Endothelial cell of umbilical vein (primary cell): ENCODE measurements at regions not wholly inside any gene's neighbourhood (a gene's known extent, or its start where the extent isn't known, plus 50 kb on each side); places are given as distances from the start of the nearest gene placed in this dataset.

Experiments used
- BruUV-seq: library from RNA; stranded (reverse); fragments of 400-500 nt; replicated peaks from 2 replicates; lab custom pipeline; 2021; lab: Mats Ljungman, UMichigan
- CTCF ChIA-PET: fragments of 300-600, 350-600 bp; sonication (Branson Sonifier 250); formaldehyde crosslinking; loops from one replicate; lab custom pipeline; 2021; ENCODE audit warnings: antibody characterized with exemption, inconsistent platforms; lab: Charles Lee
- POLR2A ChIA-PET: fragments of 300-600, 350-600 bp; sonication (Branson Sonifier 250); formaldehyde crosslinking; loops from one replicate; lab custom pipeline; 2021; ENCODE audit warnings: antibody characterized with exemption, inconsistent platforms; lab: Charles Lee
- DNase-seq: peaks from one replicate; pipeline ENCODE4 v3.0.0-alpha.2; 2011; ENCODE audit warnings: low read depth, low spot score
- FAIRE-seq: peaks from 2 replicates; lab custom pipeline; 2011; peaks lifted over from hg19 to GRCh38; lab: Jason Lieb, UNC
- H2AFZ ChIP-seq: 2 replicates; pipeline ENCODE4 v1.6.0; 2012; ENCODE audit warnings: low read depth, low read length, control low read depth, inconsistent platforms
- H3K27ac ChIP-seq: 2 replicates; pipeline ENCODE4 v1.5.1; 2011; ENCODE audit warnings: low read depth, mild to moderate bottlenecking, control low read depth, low read length, moderate library complexity; ENCODE audit not compliant: insufficient read depth
- H3K27me3 ChIP-seq, 2 experiments: 2 replicates each; pipeline versions ENCODE4 v1.6.0 to v1.6.1; 2011; ENCODE audit warnings: low read length in 2 of 2, mixed read lengths in 1 of 2; ENCODE audit not compliant: control insufficient read depth in 2 of 2, insufficient read depth in 2 of 2
- H3K36me3 ChIP-seq, 2 experiments: 2 replicates in 1 of 2; 3 replicates in 1 of 2; pipeline ENCODE4 v1.5.1; 2011; ENCODE audit warnings: low read length in 2 of 2, mild to moderate bottlenecking in 1 of 2, moderate library complexity in 1 of 2; ENCODE audit not compliant: control insufficient read depth in 2 of 2, insufficient read depth in 2 of 2; ENCODE audit errors: extremely low read depth in 1 of 2
- H3K4me1 ChIP-seq: 3 replicates; pipeline ENCODE4 v1.5.1; 2011; ENCODE audit warnings: mild to moderate bottlenecking, low read length; ENCODE audit not compliant: control insufficient read depth, insufficient read depth; ENCODE audit errors: extremely low read depth
- H3K4me2 ChIP-seq: 2 replicates; pipeline ENCODE4 v1.6.1; 2011; ENCODE audit warnings: low read length, control low read depth, mixed read lengths; ENCODE audit not compliant: insufficient read depth
- H3K4me3 ChIP-seq, 3 experiments: fragments of 200-600 bp in 1 of 3; sonication (generic), shearing (Covaris generic) in 1 of 3; replicated peaks in 1 of 3; 2 replicates each; pipeline ENCODE4 v1.5.1; 2011 to 2016; ENCODE audit warnings: control low read depth in 3 of 3, low read length in 3 of 3, mild to moderate bottlenecking in 2 of 3, inconsistent platforms in 1 of 3, low read depth in 1 of 3, moderate library complexity in 1 of 3; ENCODE audit not compliant: insufficient read depth in 1 of 3
- H3K79me2 ChIP-seq: 2 replicates; pipeline ENCODE4 v1.6.0; 2012; ENCODE audit warnings: low read length, inconsistent platforms; ENCODE audit not compliant: control insufficient read depth, insufficient read depth
- H3K9ac ChIP-seq: replicated peaks from 2 replicates; pipeline ENCODE3; 2011; ENCODE audit warnings: low read length, control low read depth; ENCODE audit not compliant: insufficient read depth; ENCODE audit errors: extremely low read depth
- H3K9me1 ChIP-seq: replicated peaks from 3 replicates; pipeline ENCODE4 v1.6.0; 2011; ENCODE audit warnings: mild to moderate bottlenecking, low read length; ENCODE audit not compliant: control insufficient read depth, insufficient read depth; ENCODE audit errors: extremely low read depth
- H3K9me3 ChIP-seq: replicated peaks from 2 replicates; pipeline ENCODE4 v1.5.1; 2012; ENCODE audit warnings: low read length, inconsistent platforms; ENCODE audit not compliant: control insufficient read depth, insufficient read depth
- H4K20me1 ChIP-seq: replicated peaks from 2 replicates; pipeline ENCODE3; 2011; ENCODE audit warnings: mild to moderate bottlenecking, low read length; ENCODE audit not compliant: control insufficient read depth, insufficient read depth; ENCODE audit errors: extremely low read depth
- EZH2 ChIP-seq: IDR thresholded peaks from 2 replicates; pipeline ENCODE4 v1.6.1; 2012; ENCODE audit warnings: borderline replicate concordance, low read depth, mild to moderate bottlenecking, moderate library complexity, low read length, inconsistent platforms; ENCODE audit not compliant: severe bottlenecking
- FOS ChIP-seq: IDR thresholded peaks from 2 replicates; pipeline ENCODE4 v1.6.1; 2011; ENCODE audit warnings: mild to moderate bottlenecking, low read length, moderate library complexity, borderline replicate concordance; ENCODE audit not compliant: insufficient read depth
- GATA2 ChIP-seq: IDR thresholded peaks from 2 replicates; pipeline ENCODE4 v1.7.0; 2011; ENCODE audit warnings: low read depth, mild to moderate bottlenecking, moderate library complexity, mixed read lengths, low read length; ENCODE audit not compliant: insufficient read length, insufficient read depth
- JUN ChIP-seq: IDR thresholded peaks from 2 replicates; pipeline ENCODE4 v1.6.1; 2011; ENCODE audit warnings: borderline replicate concordance, low read depth; ENCODE audit not compliant: insufficient read length, insufficient read depth
- MYC ChIP-seq: IDR thresholded peaks from one replicate; pipeline ENCODE4 v1.6.1; 2011; ENCODE audit warnings: mild to moderate bottlenecking, low read depth, low read length
- POLR2A ChIP-seq: IDR thresholded peaks from 2 replicates; pipeline ENCODE4 v1.6.1; 2012; ENCODE audit warnings: low read depth, mild to moderate bottlenecking, control low read depth, low read length
- POLR2AphosphoS5 ChIP-seq: IDR thresholded peaks from 2 replicates; pipeline ENCODE4 v1.6.1; 2012; ENCODE audit warnings: low read depth, mild to moderate bottlenecking, control low read depth, low read length, moderate library complexity; ENCODE audit not compliant: insufficient read depth
- dilution Hi-C: fragments of 300-500 bp; cut with MboI; formaldehyde crosslinking; loops from one replicate; pipeline ENCODE4 v1.15.0; 2019; ENCODE audit warnings: low sequenced_read_pairs; ENCODE audit not compliant: extremely low pct_ligation_motif_present
- intact Hi-C: fragments of 100-400 bp; cut with micrococcal nuclease; formaldehyde crosslinking; loops from one replicate; pipeline ENCODE4 v1.10.0; 2022
- TF ChIP-seq, protein P1 (sequence below), 2 donors: IDR thresholded peaks; 1 replicate in 1 of 2; 2 replicates in 1 of 2; pipeline ENCODE4 v1.5.1; 2011; ENCODE audit warnings: low read length in 2 of 2, mild to moderate bottlenecking in 2 of 2, moderate library complexity in 2 of 2, control low read depth in 1 of 2, inconsistent platforms in 1 of 2, low read depth in 1 of 2; ENCODE audit not compliant: insufficient read depth in 1 of 2; ENCODE audit errors: extremely low read depth in 1 of 2
- TF ChIP-seq, protein P2 (sequence below): IDR thresholded peaks from 2 replicates; pipeline ENCODE4 v1.6.1; 2011; ENCODE audit not compliant: insufficient read depth, insufficient read length

DNA sequence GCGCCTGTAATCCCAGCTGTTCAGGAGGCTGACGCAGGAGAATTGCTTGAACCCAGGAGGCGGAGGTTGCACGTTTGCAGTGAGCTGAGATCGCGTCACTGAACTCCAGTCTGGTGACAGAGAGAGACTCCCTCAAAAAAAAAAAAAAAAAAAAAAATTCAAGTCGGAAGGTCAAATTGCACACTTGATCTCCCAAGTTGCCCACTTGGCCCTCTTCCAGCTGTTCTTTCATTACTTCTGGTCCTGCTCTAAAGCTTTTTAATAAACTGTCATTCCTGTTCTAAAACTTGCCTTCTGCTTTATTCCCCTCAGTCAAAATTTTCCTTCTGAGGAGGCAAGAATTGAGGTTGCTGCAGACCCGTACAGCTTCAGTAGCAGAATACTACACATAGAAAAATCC lies 2358.0 kb downstream of the ARAP2 start:
- Histone ChIP-seq H2AFZ (no peak overlapping the region), H3K9ac (no peak overlapping the region), H3K4me3 (no peak overlapping the region), H3K27ac (no peak overlapping the region), H3K36me3 (no peaks in the 10 kb centered on the region), H4K20me1 (no peaks in the 10 kb centered on the region), H3K79me2 (no peaks in the 10 kb centered on the region), H3K27me3 (no peaks in the 10 kb centered on the region), H3K9me1 (no peaks in the 10 kb centered on the region), H3K9me3 (no peaks in the 10 kb centered on the region), H3K4me2 (no peak overlapping the region), H3K4me1 (no peaks in the 10 kb centered on the region)
- TF ChIP-seq FOS (no peak), GATA2 (no peak), EZH2 (no peak), MYC (no peak), JUN (no peak), POLR2AphosphoS5 (no peak), POLR2A (no peak)
- TF ChIP-seq, protein P1, sequence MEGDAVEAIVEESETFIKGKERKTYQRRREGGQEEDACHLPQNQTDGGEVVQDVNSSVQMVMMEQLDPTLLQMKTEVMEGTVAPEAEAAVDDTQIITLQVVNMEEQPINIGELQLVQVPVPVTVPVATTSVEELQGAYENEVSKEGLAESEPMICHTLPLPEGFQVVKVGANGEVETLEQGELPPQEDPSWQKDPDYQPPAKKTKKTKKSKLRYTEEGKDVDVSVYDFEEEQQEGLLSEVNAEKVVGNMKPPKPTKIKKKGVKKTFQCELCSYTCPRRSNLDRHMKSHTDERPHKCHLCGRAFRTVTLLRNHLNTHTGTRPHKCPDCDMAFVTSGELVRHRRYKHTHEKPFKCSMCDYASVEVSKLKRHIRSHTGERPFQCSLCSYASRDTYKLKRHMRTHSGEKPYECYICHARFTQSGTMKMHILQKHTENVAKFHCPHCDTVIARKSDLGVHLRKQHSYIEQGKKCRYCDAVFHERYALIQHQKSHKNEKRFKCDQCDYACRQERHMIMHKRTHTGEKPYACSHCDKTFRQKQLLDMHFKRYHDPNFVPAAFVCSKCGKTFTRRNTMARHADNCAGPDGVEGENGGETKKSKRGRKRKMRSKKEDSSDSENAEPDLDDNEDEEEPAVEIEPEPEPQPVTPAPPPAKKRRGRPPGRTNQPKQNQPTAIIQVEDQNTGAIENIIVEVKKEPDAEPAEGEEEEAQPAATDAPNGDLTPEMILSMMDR (IDR thresholded peaks at IDR 0.05; ENCODE audit: extremely low read depth in 1 of 2, insufficient read depth in 1 of 2, low read depth in 1 of 2, low read length in 2 of 2) = no peak
- TF ChIP-seq, protein P2, sequence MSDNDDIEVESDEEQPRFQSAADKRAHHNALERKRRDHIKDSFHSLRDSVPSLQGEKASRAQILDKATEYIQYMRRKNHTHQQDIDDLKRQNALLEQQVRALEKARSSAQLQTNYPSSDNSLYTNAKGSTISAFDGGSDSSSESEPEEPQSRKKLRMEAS = no peak
- ChIA-PET POLR2A (no interaction called here), CTCF (no interaction called here)
- intact Hi-C loops (no loop called here), dilution Hi-C loops (no loop called here)
- no peak for FAIRE-seq
- no peak for DNase-seq
- no TSS peak for BruUV-seq
